Adrenal gland (tissue), 9 donors: ENCODE measurements at regions not wholly inside any gene's neighbourhood (a gene's known extent, or its start where the extent isn't known, plus 50 kb on each side); places are given as distances from the start of the nearest gene placed in this dataset.

Source experiments
- DNase-seq, 7 donors: peaks; one replicate each; pipeline ENCODE4 v3.0.0-alpha.2; 2019 to 2020
- H3K27ac ChIP-seq, 5 donors: fragments of 200-600 bp; sonication (generic) in 4 of 5; 1 replicate in 3 of 5; 2 replicates in 2 of 5; pipeline versions ENCODE4 v1.5.1 to v1.8.0; 2016 to 2020; ENCODE audit warnings: mild to moderate bottlenecking in 1 of 5
- H3K27me3 ChIP-seq: fragments of 200-600 bp; 2 replicates; pipeline ENCODE4 v1.8.0; 2021
- H3K36me3 ChIP-seq, 2 donors: fragments of 200-600 bp; replicated peaks in 1 of 2; 1 replicate in 1 of 2; 2 replicates in 1 of 2; pipeline versions ENCODE4 v1.5.1 to v1.8.0; 2018 to 2022
- H3K4me1 ChIP-seq, 2 donors: fragments of 200-600 bp; replicated peaks in 1 of 2; 1 replicate in 1 of 2; 2 replicates in 1 of 2; pipeline versions ENCODE4 v1.5.1 to v1.8.0; 2018 to 2021
- H3K4me3 ChIP-seq, 4 donors: fragments of 200-600 bp; sonication (generic) in 3 of 4; one replicate each; pipeline ENCODE4 v1.5.1; 2016 to 2018
- H3K9me3 ChIP-seq, 3 donors: fragments of 200-600 bp; sonication (generic) in 1 of 3; replicated peaks in 1 of 3; 1 replicate in 2 of 3; 2 replicates in 1 of 3; pipeline versions ENCODE4 v1.5.1 to v1.8.0; 2016 to 2021
- CTCF ChIP-seq, 6 experiments: fragments of 450-650 bp in 4 of 6; fragments of 200-600 bp in 2 of 6; sonication (generic) in 1 of 6; IDR thresholded peaks; 1 replicate in 5 of 6; 2 replicates in 1 of 6; pipeline versions ENCODE4 v1.5.1 to v1.8.0; 2016 to 2021; ENCODE audit warnings: antibody characterized with exemption in 6 of 6, mild to moderate bottlenecking in 2 of 6, moderate library complexity in 1 of 6
- POLR2A ChIP-seq, 2 donors: fragments of 450-650 bp; IDR thresholded peaks; one replicate each; pipeline ENCODE4 v1.6.1; 2017; ENCODE audit warnings: antibody characterized with exemption in 2 of 2, mild to moderate bottlenecking in 2 of 2, moderate library complexity in 1 of 2
- WGBS, 4 donors: extraction: QIAGEN DNeasy Blood & Tissue Kit in 2 of 4; methylation state at CpG; one replicate each; pipeline versions ENCODE4 v1.1.5 to v1.1.7; 2013 to 2017; 5-methylcytosine and 5-hydroxymethylcytosine counted together
- intact Hi-C, 2 donors: fragments of 100-400 bp; cut with DNase I; formaldehyde crosslinking; loops; one replicate each; pipeline versions ENCODE4 v1.14.1 to v1.15.0; 2022 to 2023
- donor health status: healthy with polysubstance abuse.
- donor health status: Bipolar disorder and iron deficiency.
- donor health status: DM: yes; HTN: yes; CAD: no.
- donor health status: DM: no; HTN: no; CAD: no.
- donor health status: DM: no; HTN: no; CAD: no.

- Histone ChIP-seq H3K4me1 (no peaks in the 10 kb centered on the region), H3K36me3 (no peaks in the 10 kb centered on the region), H3K27ac (no peak overlapping the region), H3K27me3 (peaks cover 8% of the 10 kb centered on the region), H3K9me3 (no peaks in the 10 kb centered on the region), H3K4me3 (no peak overlapping the region)
- no peak for DNase-seq
- WGBS, 4 donors, result 78 to 86% (median 82%) methylated on average over 4 of the region's 4 CpGs
- intact Hi-C loops, result no loop called here
- TF ChIP-seq POLR2A (IDR thresholded peaks at IDR 0.05), result no peak
- TF ChIP-seq CTCF (IDR thresholded peaks at IDR 0.05), result no peak
Observed at GRCh38 chr1:17953921-17954320, 153.7 kb upstream of the IGSF21 start.

DNA sequence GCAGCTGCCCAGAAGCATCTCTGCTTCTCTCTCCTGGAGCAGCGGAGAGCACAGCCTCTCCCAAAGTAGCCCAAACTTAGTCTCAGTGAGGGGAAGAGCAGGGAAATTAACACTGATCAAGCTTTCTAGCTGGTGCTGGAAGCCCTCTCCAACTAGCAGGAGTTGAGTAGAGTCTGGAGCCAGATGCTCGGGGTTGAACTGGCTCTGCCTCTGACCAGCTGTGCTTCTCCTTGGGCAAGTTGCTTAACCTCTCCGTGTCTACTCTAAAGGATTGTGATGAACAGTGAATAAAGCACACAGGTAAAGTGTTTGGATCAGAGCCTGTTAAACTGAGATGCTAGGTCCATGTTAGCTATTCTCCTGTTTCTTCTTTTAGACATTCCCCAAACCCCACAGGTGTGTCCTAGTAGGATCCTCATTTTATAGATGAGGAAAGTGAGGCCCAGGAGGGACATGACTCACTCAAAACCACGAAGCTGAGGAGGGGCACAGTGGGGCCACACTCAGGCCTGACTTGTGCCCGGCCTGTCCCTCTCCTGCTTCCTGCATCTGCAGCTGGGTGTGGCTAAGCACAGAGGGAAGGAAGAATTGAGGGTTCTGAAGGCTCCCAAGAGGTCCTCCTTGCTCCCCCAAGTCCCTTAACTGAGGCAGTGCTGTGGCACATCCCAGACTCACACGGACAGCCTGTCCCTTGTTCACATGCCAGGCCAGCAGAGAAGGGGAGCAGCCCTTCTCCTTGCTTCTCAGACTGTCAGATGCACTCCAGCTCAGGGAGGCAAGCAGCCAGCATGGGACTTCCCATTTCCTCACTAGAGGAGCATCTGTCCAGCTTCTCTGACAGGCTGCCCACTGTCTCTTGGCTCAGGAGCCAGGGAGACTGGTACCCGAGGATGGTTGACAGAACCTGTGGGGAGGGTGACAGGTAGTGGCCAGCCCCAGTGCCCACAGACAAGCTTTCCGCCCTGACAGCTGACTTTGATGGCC, 152.0 kb upstream of the IGSF21 start:
- peaks cover 8% of the 10 kb centered on the region for H3K27me3 ChIP-seq
- 61 to 80% (median 63%) methylated on average over 7 to 8 of the region's 8 CpGs for WGBS, 4 donors
- no peaks in the 10 kb centered on the region for H3K36me3 ChIP-seq
- DNase-seq, result no peak
- no peaks in the 10 kb centered on the region for H3K9me3 ChIP-seq
- H3K4me3 ChIP-seq, result no peak overlapping the region
- no peaks in the 10 kb centered on the region for H3K4me1 ChIP-seq
- H3K27ac ChIP-seq, result no peak overlapping the region
- intact Hi-C loops, result no loop called here
- no peak for TF ChIP-seq CTCF (IDR thresholded peaks at IDR 0.05)
- no peak for TF ChIP-seq POLR2A (IDR thresholded peaks at IDR 0.05)

DNA sequence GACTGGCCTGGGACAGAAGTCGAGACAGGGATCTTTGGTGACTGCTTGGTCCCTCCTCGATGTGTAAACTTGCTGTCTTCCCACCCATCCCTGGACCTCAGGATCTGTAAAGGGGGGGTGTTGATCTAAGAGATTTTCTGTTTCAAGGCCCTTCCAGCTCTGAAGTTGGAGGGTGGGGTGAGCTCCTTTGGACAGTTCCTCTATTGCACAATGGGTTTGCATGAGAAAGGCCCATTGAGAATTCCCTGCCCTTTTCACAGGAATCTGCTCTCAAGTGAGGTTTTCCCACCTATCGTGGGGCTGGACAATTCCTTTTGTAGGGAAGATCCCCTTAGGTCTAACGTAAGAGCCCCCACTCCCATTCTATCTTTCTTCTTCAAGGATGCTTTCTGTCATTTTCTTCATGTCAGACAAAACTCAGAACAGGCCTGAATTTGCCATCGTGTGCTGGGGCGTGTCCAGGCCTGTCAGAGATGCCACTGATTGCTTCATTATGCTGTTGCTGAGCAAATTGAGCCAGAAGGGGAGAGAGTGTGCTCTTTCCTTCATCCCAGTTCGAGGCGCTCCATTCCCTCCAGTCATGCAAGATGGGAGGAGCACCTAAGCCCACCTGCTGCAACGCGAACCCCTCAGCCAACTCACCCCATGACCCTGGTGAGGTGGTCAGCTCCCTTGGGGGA, 149.9 kb upstream of the IGSF21 start:
- Histone ChIP-seq H3K4me1 (no peaks in the 10 kb centered on the region), H3K36me3 (no peaks in the 10 kb centered on the region), H3K9me3 (no peaks in the 10 kb centered on the region), H3K4me3 (no peak overlapping the region), H3K27ac (no peak overlapping the region), H3K27me3 (peaks cover under 1% of the 10 kb centered on the region)
- TF ChIP-seq POLR2A (IDR thresholded peaks at IDR 0.05) (no peak), CTCF (IDR thresholded peaks at IDR 0.05) (no peak)
- 58 to 72% (median 61%) methylated on average over 9 to 10 of the region's 10 CpGs for WGBS, 4 donors
- DNase-seq, result no peak
- intact Hi-C loops, result no loop called here

DNA sequence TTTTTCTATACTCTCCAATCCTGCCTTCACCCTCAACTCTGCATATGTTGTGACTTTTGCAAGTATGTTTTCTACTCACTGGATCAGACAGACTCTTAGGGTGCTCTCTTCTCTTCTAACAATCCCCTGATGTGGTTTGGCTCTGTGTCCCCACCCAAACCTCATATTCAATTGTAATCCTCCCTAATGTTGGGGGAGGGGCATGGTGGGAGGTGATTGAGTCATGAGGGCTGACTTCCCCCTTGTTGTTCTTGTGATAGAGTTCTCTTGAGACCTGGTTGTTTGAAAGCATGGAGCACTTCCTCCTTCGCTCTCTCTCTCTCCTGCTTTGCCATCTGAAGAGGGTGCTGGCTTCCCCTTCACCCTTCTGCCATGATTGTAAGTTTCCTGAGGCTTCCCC, 148.9 kb upstream of the IGSF21 start:
- Histone ChIP-seq H3K27me3 (no peaks in the 10 kb centered on the region), H3K4me3 (no peak overlapping the region), H3K36me3 (no peaks in the 10 kb centered on the region), H3K27ac (no peak overlapping the region), H3K9me3 (no peaks in the 10 kb centered on the region), H3K4me1 (no peaks in the 10 kb centered on the region)
- intact Hi-C loops, result no loop called here
- DNase-seq, result no peak
- WGBS, 4 donors, result 50 to 67% (median 52%) methylated on average over 1 of the region's 1 CpG
- TF ChIP-seq POLR2A (IDR thresholded peaks at IDR 0.05), result no peak
- TF ChIP-seq CTCF (IDR thresholded peaks at IDR 0.05), result no peak
